Activated CD4-positive, alpha-beta T cell treated with anti-CD3 and anti-CD28 coated beads for 4 hours (primary cell): ENCODE measurements at regions not wholly inside any gene's neighbourhood (a gene's known extent, or its start where the extent isn't known, plus 50 kb on each side); places are given as distances from the start of the nearest gene placed in this dataset.

Experiments used
- DNase-seq, 2 donors: peaks; one replicate each; pipeline ENCODE4 v3.0.0-alpha.2; 2020

DNA sequence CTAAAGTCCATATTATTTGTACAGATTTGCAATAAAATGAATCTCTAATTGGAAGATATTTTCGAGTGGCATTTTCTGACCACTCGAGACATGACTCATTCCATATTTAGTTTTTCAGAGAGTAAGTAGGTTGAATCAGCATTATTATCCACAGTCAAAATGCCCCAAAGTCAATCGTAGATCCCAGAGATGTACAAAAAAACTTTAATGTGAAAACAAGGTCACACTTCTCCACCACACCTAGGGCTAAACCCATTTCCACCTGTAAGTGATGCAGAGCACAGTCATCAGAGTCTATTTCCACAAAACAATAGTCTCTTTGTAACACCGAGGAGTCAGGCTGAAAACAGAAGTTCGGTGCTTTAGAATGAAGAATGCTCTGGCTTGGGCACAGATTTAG is 117.1 kb upstream of the TENM3 start:
- no peak for DNase-seq

DNA sequence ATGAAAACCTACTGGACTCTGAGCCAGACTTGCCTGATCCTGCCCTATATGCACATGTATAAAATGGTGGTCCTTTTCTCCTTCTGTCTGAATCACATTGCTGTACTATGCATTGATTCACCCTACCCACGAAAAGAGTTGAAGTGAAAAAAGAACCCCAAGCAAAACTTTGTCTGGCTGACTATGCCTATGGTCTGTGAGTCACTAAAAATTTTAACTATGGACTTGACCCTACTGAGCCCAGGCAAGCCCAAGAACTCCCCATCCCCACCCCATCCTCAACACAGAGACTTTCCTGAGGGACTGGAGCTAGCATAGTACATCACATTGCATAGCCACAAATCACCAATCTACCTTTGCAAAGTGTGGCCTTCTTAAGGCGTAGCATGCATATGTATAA is 116.6 kb upstream of the TENM3 start:
- DNase-seq = no peak

DNA sequence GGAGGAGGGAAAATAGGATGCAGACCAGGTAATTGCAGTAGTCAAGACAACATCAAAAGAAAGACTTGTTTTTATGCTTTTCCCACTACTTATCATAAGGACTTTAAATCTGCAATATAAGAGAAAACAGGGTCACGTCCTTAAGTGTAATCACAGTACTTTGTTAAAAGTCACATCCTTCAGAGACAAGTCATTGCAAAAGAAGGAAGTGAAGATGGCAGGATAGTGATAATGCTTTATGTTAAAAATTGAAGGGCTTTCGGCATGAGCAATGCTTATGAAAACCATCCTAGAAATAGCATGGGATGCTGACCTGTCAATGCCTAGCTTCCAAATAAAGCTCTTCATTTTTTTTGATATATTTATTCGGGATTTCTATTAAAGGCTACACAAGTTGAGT is 110.2 kb upstream of the TENM3 start:
- DNase-seq = no peak

- DNase-seq = no peak
Observed at GRCh38 chr4:182134261-182134660, 108.9 kb upstream of the TENM3 start.

DNA sequence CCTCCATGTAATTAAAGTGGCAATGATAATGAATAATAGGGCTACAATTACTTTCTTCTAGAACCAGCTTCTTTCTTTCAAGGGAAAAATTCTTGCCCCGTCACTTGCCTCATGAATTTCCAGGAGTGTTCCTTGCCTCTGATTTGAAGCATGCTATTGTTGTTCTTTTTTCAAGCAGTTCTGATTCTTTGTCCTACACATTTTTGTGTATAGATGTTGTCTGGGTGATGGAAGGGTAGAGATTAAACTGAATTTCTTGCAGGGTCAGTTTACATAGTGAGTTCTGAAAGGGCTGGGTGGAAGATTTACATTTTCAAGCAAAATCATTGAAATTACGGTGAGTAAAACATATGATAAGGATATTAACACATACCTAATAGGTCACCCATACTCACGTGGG is 107.0 kb upstream of the TENM3 start:
- no peak for DNase-seq

GRCh38 chr4:182137343-182137742 is 105.9 kb upstream of the TENM3 start:
- DNase-seq = no peak

GRCh38 chr4:182139491-182139890 is 103.7 kb upstream of the TENM3 start:
- DNase-seq = no peak

DNA sequence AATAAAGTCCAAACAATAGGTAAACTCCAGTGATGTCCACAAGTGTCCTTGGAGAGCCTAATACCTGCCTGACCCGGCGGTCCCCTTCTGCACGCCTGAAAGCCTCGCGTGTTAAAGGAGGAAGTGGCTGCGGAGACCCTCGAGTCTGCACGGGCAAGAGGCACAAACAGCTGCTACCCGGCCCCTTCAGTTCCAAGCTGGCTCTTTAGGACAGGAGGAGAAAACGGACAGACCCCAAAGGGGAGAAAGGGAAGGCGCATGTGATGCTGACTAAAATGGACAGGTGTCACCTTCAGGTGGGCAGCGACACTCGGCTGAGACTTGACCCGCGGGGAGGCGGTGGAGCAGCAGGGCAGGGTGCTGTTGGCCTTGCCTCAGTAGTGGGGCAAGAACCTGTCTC is 102.7 kb upstream of the TENM3 start:
- DNase-seq = no peak

- no peak for DNase-seq
Observed at GRCh38 chr4:182141061-182141460, 102.1 kb upstream of the TENM3 start.

DNA sequence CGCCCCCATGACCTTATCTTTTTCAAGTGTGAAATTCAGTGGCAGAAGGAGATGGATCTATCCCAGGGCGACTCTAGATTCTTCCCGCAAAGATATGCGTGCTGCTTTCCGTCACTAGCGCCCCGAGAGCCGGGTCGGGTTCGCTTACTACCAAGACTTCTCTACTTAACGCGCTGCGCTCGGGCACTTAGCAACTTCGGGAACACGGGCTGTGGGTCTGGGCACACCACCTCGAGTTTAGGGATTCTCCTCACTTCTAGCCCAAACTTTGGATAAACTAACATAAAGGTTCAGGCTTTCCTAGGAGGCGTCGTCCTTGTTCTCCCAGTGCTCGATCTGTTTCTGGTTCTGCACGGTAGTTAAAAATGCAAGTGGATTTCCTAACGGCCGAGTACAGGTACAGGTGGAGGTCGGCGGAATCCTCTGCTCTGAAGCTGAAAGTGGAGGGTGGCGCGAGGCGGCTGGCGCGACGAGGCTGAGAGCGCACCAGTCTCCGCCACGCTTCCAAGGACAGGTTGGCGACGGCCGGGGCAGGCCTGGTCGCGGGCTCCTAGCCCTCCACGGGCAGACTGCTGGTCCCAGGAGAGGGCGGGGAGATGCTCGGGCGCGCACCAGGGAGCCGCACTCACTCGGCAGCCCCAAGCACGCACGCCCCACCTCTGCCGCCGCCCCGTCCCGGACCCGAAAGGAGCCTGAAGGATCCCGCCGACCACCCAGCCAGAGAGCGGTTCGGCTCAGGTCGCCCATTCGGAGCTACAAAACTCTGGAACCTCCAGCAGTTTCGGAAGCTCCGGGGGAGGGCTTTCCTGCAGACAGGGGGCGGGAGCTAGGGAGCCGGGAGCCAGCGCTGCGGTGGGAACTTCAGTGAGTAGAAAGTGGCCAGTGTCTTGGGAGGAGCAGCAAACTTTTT is 100.8 kb upstream of the TENM3 start:
- no peak for DNase-seq

DNA sequence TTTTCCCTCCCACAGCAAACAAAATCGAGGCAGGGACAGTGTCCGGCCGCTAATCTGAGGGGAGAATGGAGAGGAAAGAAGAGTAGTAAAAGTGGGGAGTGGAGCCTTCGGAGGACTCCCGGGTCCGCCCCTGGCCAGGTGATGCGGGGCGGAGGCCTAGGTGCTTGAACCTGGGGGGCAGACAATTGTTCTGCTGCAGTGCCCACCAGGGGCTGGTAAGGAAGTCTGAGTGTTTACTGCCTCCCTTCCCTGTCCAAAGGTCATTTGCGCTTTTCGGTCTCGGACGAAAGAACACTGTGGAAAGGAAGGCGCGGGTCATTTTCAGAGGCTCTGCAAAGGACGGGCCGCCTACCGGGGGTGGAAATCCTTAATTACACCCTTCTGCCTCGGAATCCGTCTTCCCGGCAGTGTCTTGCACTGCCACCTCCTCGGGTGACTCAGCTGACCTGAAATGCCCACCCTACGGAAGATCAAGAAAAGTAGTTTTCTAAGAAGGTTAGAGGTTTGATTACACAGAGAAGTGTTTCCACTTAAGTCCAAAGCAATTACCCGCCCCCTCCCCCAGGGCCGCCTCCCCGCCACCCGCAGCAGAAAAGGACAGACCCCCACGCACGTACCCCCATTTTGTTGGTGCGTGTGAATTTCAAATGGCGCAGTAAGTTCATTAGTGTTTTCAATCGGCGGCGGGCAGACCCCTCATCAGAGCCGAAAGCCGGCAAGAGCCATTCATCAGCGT is 99.9 kb upstream of the TENM3 start:
- DNase-seq = no peak

- no peak for DNase-seq
Observed at GRCh38 chr4:182143822-182144625, 99.2 kb upstream of the TENM3 start.

DNA sequence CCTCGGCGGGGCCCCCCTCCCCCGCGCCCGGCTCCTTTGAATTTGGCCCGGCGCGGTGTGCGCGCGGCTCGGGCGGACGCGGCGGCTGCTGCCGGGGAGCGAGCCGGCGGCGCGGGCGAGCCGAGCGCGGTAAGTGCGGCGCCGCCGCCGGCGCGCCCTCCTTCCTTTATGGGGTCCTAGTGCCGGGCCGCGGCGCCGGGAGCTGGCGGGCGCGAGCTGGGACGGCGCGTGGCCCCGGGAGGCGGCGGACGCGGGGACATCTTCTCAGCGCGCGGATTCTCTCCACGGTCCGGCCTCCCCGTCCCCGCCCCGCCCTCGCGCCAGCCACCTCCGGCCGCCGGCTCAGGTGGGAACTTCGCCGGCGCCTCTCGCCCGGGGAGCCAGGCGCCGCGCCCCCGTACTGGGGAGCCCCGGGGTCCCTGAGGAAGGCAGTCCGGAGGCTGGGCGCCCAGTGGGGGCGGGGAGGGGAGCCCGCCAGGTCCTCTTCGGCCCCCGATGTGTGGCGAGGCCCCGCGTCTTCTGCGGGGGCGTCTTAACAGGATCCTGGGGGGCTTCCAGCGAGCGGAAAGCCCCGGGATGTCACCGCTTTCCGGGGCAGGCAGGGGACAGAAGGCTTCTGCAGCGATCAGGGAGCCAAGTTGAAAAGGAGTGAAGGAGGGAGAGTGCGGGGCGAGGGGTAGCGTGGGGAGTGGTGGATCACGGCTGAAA is 98.4 kb upstream of the TENM3 start:
- no peak for DNase-seq

DNA sequence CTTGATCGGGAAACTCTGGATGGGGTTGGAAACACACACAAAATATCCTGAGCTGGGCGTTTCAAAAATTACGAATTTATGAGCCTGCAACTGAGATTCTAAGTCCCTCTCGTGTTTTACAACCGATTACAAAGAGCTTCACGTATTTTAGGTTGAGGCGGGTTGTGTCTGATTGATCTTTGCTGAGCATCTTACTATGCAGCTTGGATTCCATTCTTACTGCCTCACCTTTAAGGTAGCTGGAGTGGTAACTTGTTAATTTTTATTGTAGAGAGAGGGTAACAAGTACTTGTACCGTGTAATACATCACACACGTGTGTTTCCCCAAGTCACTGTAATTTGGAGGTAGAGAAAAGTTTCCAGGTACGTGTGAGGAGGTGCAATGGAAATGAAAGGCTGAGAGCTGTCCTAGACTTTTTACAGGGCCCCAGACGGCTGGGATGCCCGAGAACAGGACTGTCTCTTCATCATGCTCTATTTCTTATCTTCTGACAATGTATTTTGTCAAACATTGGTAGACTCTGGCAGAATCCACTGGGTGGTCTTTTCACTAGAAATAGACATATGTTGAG is 97.8 kb upstream of the TENM3 start:
- DNase-seq = no peak

- no peak for DNase-seq
Observed at GRCh38 chr4:182147391-182147790, 95.8 kb upstream of the TENM3 start.

DNA sequence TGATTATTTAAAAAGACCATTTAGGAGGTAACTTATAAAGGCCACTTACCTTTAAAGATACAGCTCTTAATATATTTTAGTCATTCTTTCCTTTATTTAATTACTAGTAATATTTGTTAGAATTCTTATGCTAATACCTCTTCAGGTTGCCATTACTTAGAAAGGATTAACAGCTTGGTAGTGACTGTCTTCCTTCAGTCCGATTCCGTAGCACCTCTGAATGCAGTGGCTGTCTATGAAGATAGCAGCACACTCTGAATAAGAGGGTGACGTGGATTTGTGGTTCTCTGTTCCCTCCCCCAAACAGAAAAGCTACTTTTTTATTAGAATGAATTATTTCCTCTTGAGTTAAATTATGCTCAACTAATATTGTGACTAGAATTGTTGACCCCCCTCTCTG is 92.6 kb upstream of the TENM3 start:
- DNase-seq = no peak

- DNase-seq = no peak
Observed at GRCh38 chr4:182155806-182156205, 87.4 kb upstream of the TENM3 start.

- DNase-seq = no peak
Observed at GRCh38 chr4:182163180-182163579, 80.0 kb upstream of the TENM3 start.

- DNase-seq = no peak
Observed at GRCh38 chr4:182169572-182169971, 73.6 kb upstream of the TENM3 start.

GRCh38 chr4:182169987-182170386 is 73.2 kb upstream of the TENM3 start:
- DNase-seq = no peak

DNA sequence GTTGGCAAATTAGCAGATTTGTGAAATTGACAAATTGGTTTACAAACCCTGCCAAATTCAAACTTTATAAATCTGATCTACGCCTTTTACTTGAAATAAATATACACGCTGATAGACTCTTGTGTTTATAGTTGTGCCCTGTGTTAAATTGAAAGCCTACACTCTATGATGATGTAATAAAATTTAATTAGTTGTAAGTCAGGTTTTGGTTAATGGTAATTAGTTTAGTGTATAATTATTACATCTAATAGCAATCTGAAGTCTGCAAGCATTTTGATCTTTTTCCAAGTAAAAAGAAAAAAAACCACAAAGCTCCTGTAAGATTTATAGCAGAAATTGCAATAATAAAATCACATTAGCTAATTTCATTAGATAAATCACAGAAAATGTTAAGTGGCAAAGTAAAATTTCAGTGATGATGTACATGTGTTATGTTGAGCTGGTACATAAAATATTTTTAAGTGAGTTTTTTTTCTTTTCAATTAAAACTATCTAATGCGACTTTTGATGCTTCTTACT is 72.7 kb upstream of the TENM3 start:
- no peak for DNase-seq

- no peak for DNase-seq
Observed at GRCh38 chr4:182174979-182175378, 68.2 kb upstream of the TENM3 start.
